Head of caudate nucleus (tissue), 42 donors: ENCODE measurements at regions not wholly inside any gene's neighbourhood (a gene's known extent, or its start where the extent isn't known, plus 50 kb on each side); places are given as distances from the start of the nearest gene placed in this dataset.

Experiments used
- DNase-seq, 42 donors: peaks; one replicate each; pipeline versions ENCODE4 v3.0.0 to v3.0.0-alpha.2; 2020 to 2021; ENCODE audit warnings: mixed read lengths in 7 of 42
- intact Hi-C: fragments of 100-400 bp; cut with DNase I; formaldehyde crosslinking; loops from one replicate; pipeline ENCODE4 v1.15.0; 2022

GRCh38 chr2:224325941-224326340 lies 76.0 kb downstream of the FAM124B start:
- intact Hi-C loops = no loop called here

GRCh38 chr2:224324604-224325003 lies 77.3 kb downstream of the FAM124B start:
- DNase-seq = no peak
- intact Hi-C loops = no loop called here

More at GRCh38 chr2:224325941-224326340, 76.0 kb downstream of the FAM124B start:
- DNase-seq = no peak

- no peak for DNase-seq
- intact Hi-C loops = no loop called here
Observed at GRCh38 chr2:224320660-224321059, 81.2 kb downstream of the FAM124B start.

- intact Hi-C loops = no loop called here
- no peak for DNase-seq
Observed at GRCh38 chr2:224319750-224320149, 82.2 kb downstream of the FAM124B start.

- no peak for DNase-seq
- intact Hi-C loops = no loop called here
Observed at GRCh38 chr2:224312741-224313140, 89.2 kb downstream of the FAM124B start.

GRCh38 chr2:224310943-224311625 lies 90.8 kb downstream of the FAM124B start:
- DNase-seq = no peak
- intact Hi-C loops = no loop called here

- DNase-seq = no peak
- intact Hi-C loops = no loop called here
Observed at GRCh38 chr2:224309176-224309575, 92.7 kb downstream of the FAM124B start.

GRCh38 chr2:224308272-224308911 lies 93.5 kb downstream of the FAM124B start:
- DNase-seq = no peak
- intact Hi-C loops = no loop called here

- intact Hi-C loops = no loop called here
- no peak for DNase-seq
Observed at GRCh38 chr2:224302952-224303351, 99.0 kb downstream of the FAM124B start.

- DNase-seq = no peak
- intact Hi-C loops = no loop called here
Observed at GRCh38 chr2:224293976-224294375, 107.9 kb downstream of the FAM124B start.

- no peak for DNase-seq
- intact Hi-C loops = loop anchor here (5.0 kb wide), 2 partner anchors 295 to 315 kb away; no protein-coding TSS in a partner anchor
Observed at GRCh38 chr2:224287531-224287930, 114.4 kb downstream of the FAM124B start.

GRCh38 chr2:224286923-224287322 lies 115.0 kb downstream of the FAM124B start:
- no peak for DNase-seq
- intact Hi-C loops = loop anchor here (5.0 kb wide), 2 partner anchors 295 to 315 kb away; no protein-coding TSS in a partner anchor

GRCh38 chr2:224284134-224284946 lies 117.6 kb downstream of the FAM124B start:
- DNase-seq = peak in 14 of 42 donors; percentile 1 to 75 (median 24)
- intact Hi-C loops = loop anchor here (2.0 kb wide), 1 partner anchor 244 kb away; no protein-coding TSS in a partner anchor

- intact Hi-C loops = no loop called here
- DNase-seq = peak in 1 of 42 donors; percentile 2
Observed at GRCh38 chr2:224283466-224283965, 118.4 kb downstream of the FAM124B start.

- intact Hi-C loops = no loop called here
- no peak for DNase-seq
Observed at GRCh38 chr2:224281374-224281773, 120.5 kb downstream of the FAM124B start.

- intact Hi-C loops = no loop called here
Observed at GRCh38 chr2:224278531-224278930, 123.4 kb downstream of the FAM124B start.

GRCh38 chr2:224276251-224276650 lies 125.7 kb downstream of the FAM124B start:
- DNase-seq = no peak
- intact Hi-C loops = no loop called here

More at GRCh38 chr2:224278531-224278930, 123.4 kb downstream of the FAM124B start:
- no peak for DNase-seq

GRCh38 chr2:224272237-224272910 lies 129.5 kb downstream of the FAM124B start:
- DNase-seq = no peak
- intact Hi-C loops = no loop called here

- no peak for DNase-seq
- intact Hi-C loops = no loop called here
Observed at GRCh38 chr2:224271617-224272236, 130.2 kb downstream of the FAM124B start.
